Activated naive CD8-positive, alpha-beta T cell treated with anti-CD3 and anti-CD28 coated beads, Interleukin-2, amount 50 U/mL, for 24 hours (primary cell): ENCODE measurements at regions not wholly inside any gene's neighbourhood (a gene's known extent, or its start where the extent isn't known, plus 50 kb on each side); places are given as distances from the start of the nearest gene placed in this dataset.

Experiments used
- ATAC-seq: fragments of 150-1000 bp; cut with Tn5 transposase; one replicate; pipeline ENCODE4 v1.10.0; 2021
- DNase-seq: peaks from one replicate; pipeline ENCODE4 v3.0.0; 2021
- H3K27ac Mint-ChIP-seq: one replicate; pipeline ENCODE4 v1.8.0; 2021; ENCODE audit warnings: mild to moderate bottlenecking, mixed read lengths
- H3K27me3 Mint-ChIP-seq: one replicate; pipeline ENCODE4 v1.8.0; 2021; ENCODE audit warnings: mixed read lengths
- H3K36me3 Mint-ChIP-seq: one replicate; pipeline ENCODE4 v1.8.0; 2021; ENCODE audit warnings: low read depth, mixed read lengths
- H3K4me1 Mint-ChIP-seq: one replicate; pipeline ENCODE4 v1.8.0; 2021; ENCODE audit warnings: mixed read lengths
- H3K4me3 Mint-ChIP-seq: one replicate; pipeline ENCODE4 v1.8.0; 2021; ENCODE audit warnings: mild to moderate bottlenecking, moderate library complexity, mixed read lengths
- H3K9me3 Mint-ChIP-seq: one replicate; pipeline ENCODE4 v1.8.0; 2021; ENCODE audit warnings: mixed read lengths

- no peak for ATAC-seq
- Mint-ChIP-seq H3K9me3 (no peaks in the 10 kb centered on the region), H3K4me3 (no peak overlapping the region), H3K27me3 (no peaks in the 10 kb centered on the region), H3K36me3 (no peaks in the 10 kb centered on the region), H3K4me1 (no peaks in the 10 kb centered on the region), H3K27ac (no peak overlapping the region)
- no peak for DNase-seq
Measured at GRCh38 chr1:219281831-219282230, 108.2 kb downstream of the LYPLAL1 start.

GRCh38 chr1:219279017-219279770 is 105.5 kb downstream of the LYPLAL1 start:
- H3K36me3 Mint-ChIP-seq = no peaks in the 10 kb centered on the region
- H3K27ac Mint-ChIP-seq = no peak overlapping the region
- no peak overlapping the region for H3K4me3 Mint-ChIP-seq
- ATAC-seq (no peak), DNase-seq (no peak)
- H3K9me3 Mint-ChIP-seq = no peaks in the 10 kb centered on the region
- H3K4me1 Mint-ChIP-seq = no peaks in the 10 kb centered on the region
- no peaks in the 10 kb centered on the region for H3K27me3 Mint-ChIP-seq

- no peaks in the 10 kb centered on the region for H3K27me3 Mint-ChIP-seq
- no peak for DNase-seq
- H3K36me3 Mint-ChIP-seq = no peaks in the 10 kb centered on the region
- no peak overlapping the region for H3K27ac Mint-ChIP-seq
- H3K4me3 Mint-ChIP-seq = no peak overlapping the region
- H3K4me1 Mint-ChIP-seq = no peaks in the 10 kb centered on the region
- ATAC-seq = no peak
- H3K9me3 Mint-ChIP-seq = no peaks in the 10 kb centered on the region
Measured at GRCh38 chr1:219278288-219278687, 104.6 kb downstream of the LYPLAL1 start.

GRCh38 chr1:219277304-219278105 is 103.8 kb downstream of the LYPLAL1 start:
- H3K4me3 Mint-ChIP-seq = no peak overlapping the region
- no peak overlapping the region for H3K27ac Mint-ChIP-seq
- no peaks in the 10 kb centered on the region for H3K9me3 Mint-ChIP-seq
- H3K4me1 Mint-ChIP-seq = no peaks in the 10 kb centered on the region
- DNase-seq (no peak), ATAC-seq (no peak)
- no peaks in the 10 kb centered on the region for H3K36me3 Mint-ChIP-seq
- no peaks in the 10 kb centered on the region for H3K27me3 Mint-ChIP-seq

- no peak for ATAC-seq
- Mint-ChIP-seq H3K9me3 (no peaks in the 10 kb centered on the region), H3K36me3 (no peaks in the 10 kb centered on the region)
Measured at GRCh38 chr1:219276049-219276738, 102.5 kb downstream of the LYPLAL1 start.

GRCh38 chr1:219273088-219273686 is 99.5 kb downstream of the LYPLAL1 start:
- Mint-ChIP-seq H3K9me3 (no peaks in the 10 kb centered on the region), H3K4me3 (no peak overlapping the region), H3K4me1 (no peaks in the 10 kb centered on the region), H3K36me3 (no peaks in the 10 kb centered on the region), H3K27ac (no peak overlapping the region), H3K27me3 (no peaks in the 10 kb centered on the region)
- ATAC-seq (no peak), DNase-seq (no peak)

More at GRCh38 chr1:219276049-219276738, 102.5 kb downstream of the LYPLAL1 start:
- Mint-ChIP-seq H3K27ac (no peak overlapping the region), H3K27me3 (no peaks in the 10 kb centered on the region), H3K4me1 (no peaks in the 10 kb centered on the region), H3K4me3 (no peak overlapping the region)
- DNase-seq = no peak

- Mint-ChIP-seq H3K27me3 (no peaks in the 10 kb centered on the region), H3K4me1 (no peaks in the 10 kb centered on the region), H3K4me3 (no peak overlapping the region), H3K36me3 (no peaks in the 10 kb centered on the region), H3K27ac (no peak overlapping the region), H3K9me3 (no peaks in the 10 kb centered on the region)
- DNase-seq (no peak), ATAC-seq (no peak)
Measured at GRCh38 chr1:219271818-219272535, 98.3 kb downstream of the LYPLAL1 start.

- H3K9me3 Mint-ChIP-seq = no peaks in the 10 kb centered on the region
- ATAC-seq (no peak), DNase-seq (no peak)
- H3K4me1 Mint-ChIP-seq = no peaks in the 10 kb centered on the region
- H3K4me3 Mint-ChIP-seq = no peak overlapping the region
- no peaks in the 10 kb centered on the region for H3K36me3 Mint-ChIP-seq
- no peaks in the 10 kb centered on the region for H3K27me3 Mint-ChIP-seq
- H3K27ac Mint-ChIP-seq = no peak overlapping the region
Measured at GRCh38 chr1:219269171-219269570, 95.5 kb downstream of the LYPLAL1 start.

- Mint-ChIP-seq H3K36me3 (no peaks in the 10 kb centered on the region), H3K4me1 (no peaks in the 10 kb centered on the region)
Measured at GRCh38 chr1:219266524-219266923, 92.8 kb downstream of the LYPLAL1 start.

GRCh38 chr1:219265026-219265515 is 91.4 kb downstream of the LYPLAL1 start:
- Mint-ChIP-seq H3K4me3 (no peak overlapping the region), H3K27ac (no peak overlapping the region), H3K9me3 (peaks cover 12% of the 10 kb centered on the region), H3K27me3 (no peaks in the 10 kb centered on the region), H3K36me3 (no peaks in the 10 kb centered on the region), H3K4me1 (no peaks in the 10 kb centered on the region)
- ATAC-seq (no peak), DNase-seq (no peak)

More at GRCh38 chr1:219266524-219266923, 92.8 kb downstream of the LYPLAL1 start:
- Mint-ChIP-seq H3K9me3 (peaks cover 6% of the 10 kb centered on the region), H3K27ac (no peak overlapping the region), H3K4me3 (no peak overlapping the region), H3K27me3 (no peaks in the 10 kb centered on the region)
- DNase-seq (no peak), ATAC-seq (no peak)

- H3K27ac Mint-ChIP-seq = no peak overlapping the region
- no peaks in the 10 kb centered on the region for H3K4me1 Mint-ChIP-seq
- DNase-seq (no peak), ATAC-seq (no peak)
- H3K4me3 Mint-ChIP-seq = no peak overlapping the region
- H3K36me3 Mint-ChIP-seq = no peaks in the 10 kb centered on the region
- H3K27me3 Mint-ChIP-seq = no peaks in the 10 kb centered on the region
- peaks cover 12% of the 10 kb centered on the region for H3K9me3 Mint-ChIP-seq
Measured at GRCh38 chr1:219264561-219264960, 90.9 kb downstream of the LYPLAL1 start.
